Peyer's patch (tissue), 4 donors: ENCODE measurements at regions not wholly inside any gene's neighbourhood (a gene's known extent, or its start where the extent isn't known, plus 50 kb on each side); places are given as distances from the start of the nearest gene placed in this dataset.

Experiments used
- CTCF ChIP-seq, 6 experiments: fragments of 450-650 bp in 4 of 6; fragments of 200-600 bp in 2 of 6; sonication (generic) in 1 of 6; IDR thresholded peaks; one replicate each; pipeline ENCODE4 v1.5.1; 2017 to 2019; ENCODE audit warnings: antibody characterized with exemption in 6 of 6, mild to moderate bottlenecking in 3 of 6, moderate library complexity in 1 of 6
- POLR2A ChIP-seq, 2 donors: fragments of 450-650 bp; IDR thresholded peaks; one replicate each; pipeline ENCODE4 v1.5.1; 2017; ENCODE audit warnings: antibody characterized with exemption in 2 of 2, mild to moderate bottlenecking in 2 of 2, moderate library complexity in 2 of 2

GRCh38 chr19:28532765-28533341 lies 680.1 kb downstream of the UQCRFS1 start:
- no peak for TF ChIP-seq CTCF (IDR thresholded peaks at IDR 0.05)
- no peak for TF ChIP-seq POLR2A (IDR thresholded peaks at IDR 0.05)
